Aorta (tissue), 5 donors: ENCODE measurements at regions not wholly inside any gene's neighbourhood (a gene's known extent, or its start where the extent isn't known, plus 50 kb on each side); places are given as distances from the start of the nearest gene placed in this dataset.

Source experiments
- ATAC-seq: fragments of 200-7000 bp; cut with Tn5 transposase; one replicate; pipeline ENCODE4 v1.9.1; 2022; ENCODE audit warnings: moderate library complexity; ENCODE audit not compliant: low FRiP score
- DNase-seq, 2 donors: peaks; one replicate each; pipeline ENCODE4 v3.0.0-alpha.2; 2020
- H3K27ac ChIP-seq, 2 donors: one replicate each; pipeline ENCODE4 v1.5.1; 2013; ENCODE audit warnings: low read length in 2 of 2, mild to moderate bottlenecking in 2 of 2, moderate library complexity in 2 of 2, control low read depth in 1 of 2, inconsistent platforms in 1 of 2, low read depth in 1 of 2
- H3K27me3 ChIP-seq, 2 donors: one replicate each; pipeline ENCODE4 v1.6.1; 2013; ENCODE audit warnings: control low read depth in 1 of 2, low read length in 1 of 2, mild to moderate bottlenecking in 1 of 2, moderate library complexity in 1 of 2; ENCODE audit not compliant: insufficient read depth in 2 of 2, control insufficient read depth in 1 of 2
- H3K36me3 ChIP-seq, 2 donors: one replicate each; pipeline ENCODE4 v1.6.1; 2013; ENCODE audit warnings: control low read depth in 1 of 2, low read length in 1 of 2, mild to moderate bottlenecking in 1 of 2; ENCODE audit not compliant: insufficient read depth in 2 of 2, control insufficient read depth in 1 of 2
- H3K4me1 ChIP-seq, 2 donors: one replicate each; pipeline ENCODE4 v1.6.1; 2013; ENCODE audit warnings: low read length in 2 of 2, control low read depth in 1 of 2, mild to moderate bottlenecking in 1 of 2, moderate library complexity in 1 of 2; ENCODE audit not compliant: insufficient read depth in 2 of 2, control insufficient read depth in 1 of 2
- H3K4me3 ChIP-seq, 2 donors: one replicate each; pipeline ENCODE4 v1.5.1; 2013; ENCODE audit warnings: low read length in 2 of 2, control low read depth in 1 of 2, mild to moderate bottlenecking in 1 of 2
- H3K9me3 ChIP-seq: one replicate; pipeline ENCODE4 v1.6.1; 2013; ENCODE audit warnings: mild to moderate bottlenecking, low read length; ENCODE audit not compliant: control insufficient read depth
- WGBS, 2 donors: extraction: QIAGEN DNeasy Blood & Tissue Kit; methylation state at CpG; one replicate each; pipeline ENCODE4 v1.1.7; 2013; 5-methylcytosine and 5-hydroxymethylcytosine counted together
- intact Hi-C, 2 donors: fragments of 100-400 bp; cut with DNase I; formaldehyde crosslinking; loops; one replicate each; pipeline versions ENCODE4 v1.14.2 to v1.15.0; 2022
- donor health status: healthy with polysubstance abuse.
- donor health status: Bipolar disorder and iron deficiency.
- donor health status: DM: no; HTN: no; CAD: no.
- donor health status: DM: no; HTN: no; CAD: no.
- donor health status: DM: yes; HTN: yes; CAD: no.

DNA sequence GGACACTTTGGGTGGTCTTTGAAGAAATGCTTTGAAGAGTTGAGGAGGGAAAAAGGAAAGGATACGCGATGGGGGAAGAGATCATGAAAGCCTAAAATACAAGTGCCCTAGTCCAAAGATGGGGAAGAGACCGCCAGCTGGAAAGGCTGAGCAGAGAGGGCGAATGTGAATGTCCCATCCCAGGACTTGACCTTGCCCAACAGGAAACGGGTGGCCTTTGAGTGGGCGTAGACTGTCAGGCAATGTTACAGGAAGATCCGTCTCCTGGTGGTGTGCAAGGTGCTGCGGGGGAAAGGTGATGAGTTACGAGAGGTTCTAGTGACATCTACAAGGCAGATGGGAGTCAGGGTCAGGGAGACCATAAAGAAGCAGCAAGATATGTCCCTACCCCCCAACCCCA lies 55.0 kb upstream of the TBXT start:
- Histone ChIP-seq H3K9me3 (peaks cover 1% of the 10 kb centered on the region), H3K27ac (no peak overlapping the region), H3K4me3 (no peak overlapping the region), H3K36me3 (no peaks in the 10 kb centered on the region), H3K27me3 (no peaks in the 10 kb centered on the region), H3K4me1 (no peaks in the 10 kb centered on the region)
- 62 to 70% methylated on average over 9 of the region's 9 CpGs for WGBS, 2 donors
- intact Hi-C loops: no loop called here
- ATAC-seq (no peak), DNase-seq (no peak)

DNA sequence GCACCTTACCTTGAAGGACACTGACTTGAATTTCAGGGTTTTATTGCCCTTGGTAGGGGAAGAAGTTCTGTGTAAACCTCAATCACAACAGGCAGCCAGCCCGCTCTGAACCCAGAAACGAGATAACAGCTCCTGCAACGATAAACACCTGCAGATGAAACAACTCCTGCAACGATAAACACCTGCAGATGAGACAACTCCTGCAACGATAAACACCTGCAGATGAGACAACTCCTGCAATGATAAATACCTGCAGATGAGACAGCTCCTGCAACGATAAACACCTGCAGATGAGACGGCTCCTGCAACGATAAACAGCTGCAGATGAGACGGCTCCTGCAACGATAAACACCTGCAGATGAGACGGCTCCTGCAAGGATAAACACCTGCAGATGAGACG lies 54.0 kb upstream of the TBXT start:
- no peaks in the 10 kb centered on the region for H3K27me3 ChIP-seq
- intact Hi-C loops: no loop called here
- DNase-seq (no peak), ATAC-seq (no peak)
- H3K4me1 ChIP-seq: no peaks in the 10 kb centered on the region
- H3K4me3 ChIP-seq: no peak overlapping the region
- no peak overlapping the region for H3K27ac ChIP-seq
- peaks cover 1% of the 10 kb centered on the region for H3K9me3 ChIP-seq
- WGBS, 2 donors: 64 to 82% methylated on average over 12 of the region's 12 CpGs
- no peaks in the 10 kb centered on the region for H3K36me3 ChIP-seq

DNA sequence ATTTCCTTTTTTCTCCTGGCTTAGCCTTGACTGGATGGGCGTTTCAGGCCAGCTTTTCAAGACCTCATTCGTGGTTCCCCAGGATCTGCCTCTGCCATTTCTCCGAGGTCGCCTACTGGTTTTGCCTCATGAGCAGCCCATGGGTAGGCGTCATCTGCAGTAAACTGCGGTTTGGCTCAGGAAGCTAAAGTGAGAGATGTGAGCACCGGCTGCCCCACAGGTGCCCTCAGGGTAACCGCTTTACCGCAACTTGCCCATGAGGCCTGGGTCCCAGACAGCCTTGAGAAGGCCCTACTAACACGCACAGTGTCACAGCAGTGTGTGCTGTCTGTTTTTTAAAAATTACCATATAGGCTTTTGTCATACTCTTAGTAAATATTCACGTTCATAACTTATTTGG lies 53.4 kb upstream of the TBXT start:
- WGBS, 2 donors: 83 to 86% methylated on average over 11 of the region's 11 CpGs
- ATAC-seq (no peak), DNase-seq (no peak)
- no peak overlapping the region for H3K27ac ChIP-seq
- H3K4me1 ChIP-seq: no peaks in the 10 kb centered on the region
- no peaks in the 10 kb centered on the region for H3K36me3 ChIP-seq
- H3K9me3 ChIP-seq: peaks cover 1% of the 10 kb centered on the region
- no peaks in the 10 kb centered on the region for H3K27me3 ChIP-seq
- intact Hi-C loops: no loop called here
- no peak overlapping the region for H3K4me3 ChIP-seq
